ENCODE measurements at regions not wholly inside any gene's neighbourhood (a gene's known extent, or its start where the extent isn't known, plus 50 kb on each side); places are given as distances from the start of the nearest gene placed in this dataset.
A peak's percentile ranks its signal among the peaks of the same experiment; 100 is the strongest.
"Not testable (repeated sequence)": the region's sequence is repeated elsewhere in the genome, so short reads cannot be mapped to it uniquely, and the experiment has no call there.

DNA sequence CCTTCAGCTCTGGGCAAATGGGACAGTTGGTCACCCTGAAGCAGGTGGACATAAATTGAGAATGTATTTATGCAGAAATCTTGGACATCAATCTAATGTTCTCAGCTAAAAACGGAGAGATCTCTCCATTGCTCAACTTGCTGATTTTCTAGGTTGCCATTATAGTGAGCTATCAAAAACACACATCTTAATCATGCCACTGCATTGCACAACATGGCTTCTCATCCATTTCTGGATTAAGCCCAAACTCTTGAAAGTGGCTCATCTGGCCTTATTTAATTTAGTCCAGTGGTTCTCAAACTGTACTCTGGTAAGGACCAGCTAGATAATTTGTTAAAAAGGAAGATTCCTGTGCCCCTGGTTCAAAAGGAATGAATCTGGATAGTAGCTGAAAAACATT, 324.9 kb upstream of the CITED2 start:
- Histone ChIP-seq H3K4me1 (ENCODE audit: control insufficient read depth, insufficient read depth, low read length) (no peaks in the 10 kb centered on the region), H3K4me3 (ENCODE audit: low read length) (no peak overlapping the region), H3K27me3 (ENCODE audit: control insufficient read depth, insufficient read depth, low read length, poor library complexity, severe bottlenecking) (no peaks in the 10 kb centered on the region), H3K9me3 (ENCODE audit: control insufficient read depth, low read length) (peaks cover 16% of the 10 kb centered on the region), H3K36me3 (ENCODE audit: control insufficient read depth, insufficient read depth, low read length) (no peaks in the 10 kb centered on the region), H3K27ac (ENCODE audit: low read depth, low read length) (no peak overlapping the region), H3K9ac (ENCODE audit: extremely low read depth, low read length, poor library complexity, severe bottlenecking) (no peak overlapping the region)
- TF ChIP-seq CTCF (conservative IDR thresholded peaks at IDR 0.05), result no peak
- H3K4me1 Mint-ChIP-seq, result no peaks in the 10 kb centered on the region
- DNase-seq, result no peak
- H3K27me3 Mint-ChIP-seq (ENCODE audit: insufficient read depth), result no peaks in the 10 kb centered on the region
- H3K27ac Mint-ChIP-seq, result no peak overlapping the region
- H3K36me3 Mint-ChIP-seq (ENCODE audit: low read depth), result no peaks in the 10 kb centered on the region
- peaks cover 14% of the 10 kb centered on the region for H3K9me3 Mint-ChIP-seq
- no peak overlapping the region for H3K4me3 Mint-ChIP-seq
- WGBS, 2 experiments (ENCODE audit: insufficient coverage in 1 of 2, insufficient read length in 1 of 2), result 78 to 89% methylated on average over 1 of the region's 1 CpG

DNA sequence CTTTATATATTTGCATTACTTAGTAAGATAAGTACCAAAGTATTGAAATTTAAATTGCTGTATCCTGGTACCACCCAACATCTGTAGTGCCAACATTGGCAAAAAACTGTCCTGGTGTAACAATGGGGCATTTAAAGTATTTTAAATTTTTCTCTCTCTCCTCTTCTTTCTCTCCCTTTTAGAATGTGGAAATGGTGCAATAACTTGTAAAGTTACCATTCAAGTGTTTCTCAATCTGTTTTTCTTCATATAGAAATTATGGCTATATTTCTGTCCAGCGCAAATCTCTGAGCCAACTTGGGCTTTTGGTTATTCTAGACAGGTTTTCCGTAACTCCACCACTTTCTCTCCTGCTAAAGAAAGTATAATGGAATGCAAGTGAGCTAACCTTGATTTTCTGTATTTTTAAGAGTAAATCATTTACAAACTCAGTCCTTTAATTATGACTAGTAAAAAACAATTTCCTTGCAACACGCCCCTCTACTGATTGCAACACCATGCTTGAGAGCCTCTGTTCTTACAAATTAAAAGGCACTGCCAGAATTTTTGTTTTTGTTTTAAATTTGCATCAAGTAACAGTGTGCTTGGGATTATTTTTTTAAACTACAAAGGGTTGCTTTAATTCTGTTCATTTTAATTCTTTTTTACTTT, 324.2 kb upstream of the CITED2 start:
- no peak overlapping the region for H3K9ac ChIP-seq (ENCODE audit: extremely low read depth, low read length, poor library complexity, severe bottlenecking)
- H3K4me1 Mint-ChIP-seq, result no peaks in the 10 kb centered on the region

GRCh38 chr6:139697856-139698255, 323.4 kb upstream of the CITED2 start:
- H3K9ac ChIP-seq (ENCODE audit: extremely low read depth, low read length, poor library complexity, severe bottlenecking); H3K4me3 ChIP-seq (ENCODE audit: low read length); H3K36me3 Mint-ChIP-seq (ENCODE audit: low read depth); H3K4me1 Mint-ChIP-seq; H3K36me3 ChIP-seq (ENCODE audit: control insufficient read depth, insufficient read depth, low read length); H3K27me3 ChIP-seq (ENCODE audit: control insufficient read depth, insufficient read depth, low read length, poor library complexity, severe bottlenecking); DNase-seq; H3K27ac ChIP-seq (ENCODE audit: low read depth, low read length); H3K27me3 Mint-ChIP-seq (ENCODE audit: insufficient read depth); H3K4me3 Mint-ChIP-seq; H3K27ac Mint-ChIP-seq; H3K4me1 ChIP-seq (ENCODE audit: control insufficient read depth, insufficient read depth, low read length): not testable (repeated sequence)
- WGBS, 2 experiments (ENCODE audit: insufficient coverage in 1 of 2, insufficient read length in 1 of 2), result 92 to 100% methylated on average over 4 to 23 of the region's 23 CpGs
- peaks cover 16% of the 10 kb centered on the region for H3K9me3 ChIP-seq (ENCODE audit: control insufficient read depth, low read length)
- H3K9me3 Mint-ChIP-seq, result peaks cover 14% of the 10 kb centered on the region

More for the DNA sequence above, 324.2 kb upstream of the CITED2 start:
- no peaks in the 10 kb centered on the region for H3K4me1 ChIP-seq (ENCODE audit: control insufficient read depth, insufficient read depth, low read length)
- no peak overlapping the region for H3K27ac ChIP-seq (ENCODE audit: low read depth, low read length)
- Mint-ChIP-seq H3K4me3 (no peak overlapping the region), H3K9me3 (peaks cover 14% of the 10 kb centered on the region), H3K27ac (no peak overlapping the region), H3K36me3 (ENCODE audit: low read depth) (no peaks in the 10 kb centered on the region), H3K27me3 (ENCODE audit: insufficient read depth) (no peaks in the 10 kb centered on the region)
- no peak for DNase-seq
- TF ChIP-seq CTCF (conservative IDR thresholded peaks at IDR 0.05), result no peak
- H3K4me3 ChIP-seq (ENCODE audit: low read length), result no peak overlapping the region
- H3K36me3 ChIP-seq (ENCODE audit: control insufficient read depth, insufficient read depth, low read length), result no peaks in the 10 kb centered on the region
- 98 to 100% methylated on average over 1 to 3 of the region's 3 CpGs for WGBS, 2 experiments (ENCODE audit: insufficient coverage in 1 of 2, insufficient read length in 1 of 2)
- H3K9me3 ChIP-seq (ENCODE audit: control insufficient read depth, low read length), result peaks cover 16% of the 10 kb centered on the region
- H3K27me3 ChIP-seq (ENCODE audit: control insufficient read depth, insufficient read depth, low read length, poor library complexity, severe bottlenecking), result no peaks in the 10 kb centered on the region

- not testable (repeated sequence) for H3K4me1 Mint-ChIP-seq; H3K4me1 ChIP-seq (ENCODE audit: control insufficient read depth, insufficient read depth, low read length); H3K36me3 Mint-ChIP-seq (ENCODE audit: low read depth); H3K27ac Mint-ChIP-seq; DNase-seq; H3K27ac ChIP-seq (ENCODE audit: low read depth, low read length); H3K4me3 Mint-ChIP-seq; H3K27me3 Mint-ChIP-seq (ENCODE audit: insufficient read depth); H3K27me3 ChIP-seq (ENCODE audit: control insufficient read depth, insufficient read depth, low read length, poor library complexity, severe bottlenecking); H3K9ac ChIP-seq (ENCODE audit: extremely low read depth, low read length, poor library complexity, severe bottlenecking); H3K36me3 ChIP-seq (ENCODE audit: control insufficient read depth, insufficient read depth, low read length)
- peaks cover 14% of the 10 kb centered on the region for H3K9me3 Mint-ChIP-seq
- peaks cover 16% of the 10 kb centered on the region for H3K9me3 ChIP-seq (ENCODE audit: control insufficient read depth, low read length)
- 95% methylated on average over 11 to 16 of the region's 16 CpGs for WGBS, 2 experiments (ENCODE audit: insufficient coverage in 1 of 2, insufficient read length in 1 of 2)
- H3K4me3 ChIP-seq (ENCODE audit: low read length), result peak overlapping the region; percentile 26
These were observed 322.5 kb upstream of the CITED2 start for GRCh38 chr6:139696991-139697390.

All from endodermal cell (in vitro differentiated cells).